Common myeloid progenitor, CD34-positive (primary cell): ENCODE measurements at regions not wholly inside any gene's neighbourhood (a gene's known extent, or its start where the extent isn't known, plus 50 kb on each side); places are given as distances from the start of the nearest gene placed in this dataset.

Source experiments
- CTCF ChIA-PET: fragments of 350-600 bp; sonication (Branson Sonifier 250); formaldehyde crosslinking; loops from one replicate; lab custom pipeline; 2021; ENCODE audit warnings: antibody characterized with exemption; lab: Charles Lee
- POLR2A ChIA-PET: fragments of 350-600 bp; sonication (Branson Sonifier 250); formaldehyde crosslinking; loops from one replicate; lab custom pipeline; 2021; ENCODE audit warnings: antibody characterized with exemption; lab: Charles Lee
- DNase-seq, 3 donors: peaks; one replicate each; pipeline versions ENCODE4 v3.0.0 to v3.0.0-alpha.2; 2013
- H3K27ac ChIP-seq, 2 experiments: 1 replicate in 1 of 2; 2 replicates in 1 of 2; pipeline ENCODE4 v1.7.0; 2013; ENCODE audit warnings: inconsistent platforms in 2 of 2, low read length in 2 of 2, mild to moderate bottlenecking in 2 of 2, low read depth in 1 of 2, moderate library complexity in 1 of 2; ENCODE audit not compliant: severe bottlenecking in 2 of 2, insufficient read depth in 1 of 2, poor library complexity in 1 of 2
- H3K27me3 ChIP-seq, 5 experiments: replicated peaks in 2 of 5; 1 replicate in 3 of 5; 2 replicates in 2 of 5; pipeline versions ENCODE4 v1.6.1 to v1.7.0; 2013; ENCODE audit warnings: low read length in 4 of 5, mild to moderate bottlenecking in 2 of 5, moderate library complexity in 2 of 5, inconsistent platforms in 1 of 5; ENCODE audit not compliant: insufficient read depth in 5 of 5, control insufficient read depth in 4 of 5
- H3K36me3 ChIP-seq, 4 experiments: 1 replicate in 2 of 4; 2 replicates in 2 of 4; pipeline versions ENCODE4 v1.6.1 to v1.7.0; 2013; ENCODE audit warnings: low read length in 3 of 4, control low read depth in 1 of 4, mild to moderate bottlenecking in 1 of 4; ENCODE audit not compliant: control insufficient read depth in 4 of 4, insufficient read depth in 4 of 4
- H3K4me1 ChIP-seq, 4 experiments: 1 replicate in 3 of 4; 2 replicates in 1 of 4; pipeline versions ENCODE4 v1.6.1 to v1.7.1; 2013; ENCODE audit warnings: low read length in 3 of 4, mild to moderate bottlenecking in 3 of 4, control low read depth in 1 of 4, inconsistent platforms in 1 of 4, moderate library complexity in 1 of 4; ENCODE audit not compliant: control insufficient read depth in 4 of 4, insufficient read depth in 4 of 4; ENCODE audit errors: control extremely low read depth in 1 of 4
- H3K4me3 ChIP-seq, 7 experiments: 1 replicate in 4 of 7; 2 replicates in 3 of 7; pipeline versions ENCODE4 v1.5.1 to v1.7.0; 2013; ENCODE audit warnings: mild to moderate bottlenecking in 7 of 7, low read length in 6 of 7, moderate library complexity in 6 of 7, inconsistent platforms in 2 of 7, low read depth in 2 of 7, control low read depth in 1 of 7; ENCODE audit not compliant: insufficient read depth in 4 of 7, control insufficient read depth in 1 of 7; ENCODE audit errors: extremely low read depth in 1 of 7
- H3K9me3 ChIP-seq, 5 experiments: 1 replicate in 4 of 5; 2 replicates in 1 of 5; pipeline versions ENCODE4 v1.6.1 to v1.7.1; 2013; ENCODE audit warnings: low read length in 4 of 5, mild to moderate bottlenecking in 2 of 5, inconsistent platforms in 1 of 5, low read depth in 1 of 5, moderate library complexity in 1 of 5; ENCODE audit not compliant: control insufficient read depth in 4 of 5, insufficient read depth in 2 of 5; ENCODE audit errors: control extremely low read depth in 1 of 5
- WGBS: methylation state at CpG from one replicate; pipeline ENCODE4 v1.1.5; 2013; ENCODE audit not compliant: insufficient coverage; 5-methylcytosine and 5-hydroxymethylcytosine counted together

- DNase-seq, result no peak
- ChIA-PET CTCF (interaction anchor here (0.6 kb wide), 1 partner anchor 21 kb away, joined by 3 read pairs; no protein-coding TSS in a partner anchor), POLR2A (no interaction called here)
- no peaks in the 10 kb centered on the region for H3K9me3 ChIP-seq
- H3K36me3 ChIP-seq, result no peaks in the 10 kb centered on the region
- no peaks in the 10 kb centered on the region for H3K27me3 ChIP-seq
- H3K27ac ChIP-seq, result no peak overlapping the region
- H3K4me3 ChIP-seq, result no peak overlapping the region
- peaks cover 0 to 8% (median 0%) of the 10 kb centered on the region in 4 experiments for H3K4me1 ChIP-seq
- no CpG with 5 or more reads among the region's 2 CpGs for WGBS
Observed at GRCh38 chr14:49954171-49954631, 61.3 kb downstream of the ARF6 start.

- Histone ChIP-seq H3K4me3 (no peak overlapping the region), H3K4me1 (peaks cover 0 to 8% (median 0%) of the 10 kb centered on the region in 4 experiments), H3K36me3 (no peaks in the 10 kb centered on the region), H3K27me3 (no peaks in the 10 kb centered on the region), H3K9me3 (no peaks in the 10 kb centered on the region), H3K27ac (no peak overlapping the region)
- ChIA-PET CTCF (no interaction called here), POLR2A (no interaction called here)
- DNase-seq, result no peak
Observed at GRCh38 chr14:49955024-49955423, 62.1 kb downstream of the ARF6 start.

- Histone ChIP-seq H3K4me1 (no peaks in the 10 kb centered on the region), H3K27me3 (no peaks in the 10 kb centered on the region), H3K9me3 (no peaks in the 10 kb centered on the region), H3K36me3 (no peaks in the 10 kb centered on the region), H3K27ac (no peak overlapping the region), H3K4me3 (no peak overlapping the region)
- POLR2A ChIA-PET, result no interaction called here
- CTCF ChIA-PET, result interaction anchor here (1.8 kb wide), 1 partner anchor 11 kb away, joined by 3 read pairs; no protein-coding TSS in a partner anchor
- WGBS, result 100% methylated on average over 5 of the region's 7 CpGs
- DNase-seq, result no peak
Observed at GRCh38 chr14:49957089-49957852, 64.4 kb downstream of the ARF6 start.

- DNase-seq, result no peak
- H3K4me3 ChIP-seq, result no peak overlapping the region
- H3K27ac ChIP-seq, result no peak overlapping the region
- no peaks in the 10 kb centered on the region for H3K27me3 ChIP-seq
- 90% methylated on average over 6 of the region's 9 CpGs for WGBS
- H3K36me3 ChIP-seq, result no peaks in the 10 kb centered on the region
- H3K4me1 ChIP-seq, result no peaks in the 10 kb centered on the region
- H3K9me3 ChIP-seq, result no peaks in the 10 kb centered on the region
- ChIA-PET POLR2A (interaction anchor here (0.6 to 1.1 kb wide), 2 partner anchors 37 to 61 kb away, joined by 4 to 5 read pairs; no protein-coding TSS in a partner anchor), CTCF (no interaction called here)
Observed at GRCh38 chr14:49959822-49960408, 67.0 kb downstream of the ARF6 start.

- H3K9me3 ChIP-seq, result no peaks in the 10 kb centered on the region
- ChIA-PET POLR2A (no interaction called here), CTCF (interaction anchor here (1.1 kb wide), 1 partner anchor 38 kb away, joined by 3 read pairs; no protein-coding TSS in a partner anchor)
- H3K4me3 ChIP-seq, result no peak overlapping the region
- H3K27me3 ChIP-seq, result no peaks in the 10 kb centered on the region
- H3K36me3 ChIP-seq, result no peaks in the 10 kb centered on the region
- WGBS, result 92% methylated on average over 6 of the region's 7 CpGs
- DNase-seq, result no peak
- H3K4me1 ChIP-seq, result no peaks in the 10 kb centered on the region
- no peak overlapping the region for H3K27ac ChIP-seq
Observed at GRCh38 chr14:49960453-49960852, 67.6 kb downstream of the ARF6 start.

GRCh38 chr14:49961270-49962222 is 68.7 kb downstream of the ARF6 start:
- Histone ChIP-seq H3K9me3 (no peaks in the 10 kb centered on the region), H3K36me3 (no peaks in the 10 kb centered on the region), H3K4me1 (peaks cover 0 to 3% (median 0%) of the 10 kb centered on the region in 4 experiments), H3K27ac (no peak overlapping the region), H3K27me3 (no peaks in the 10 kb centered on the region), H3K4me3 (no peak overlapping the region)
- no peak for DNase-seq
- WGBS, result over 99% methylated on average over 11 of the region's 13 CpGs
- ChIA-PET POLR2A (no interaction called here), CTCF (interaction anchor here (1.1 to 2.1 kb wide), 4 partner anchors 8 to 155 kb away, joined by 3 to 5 read pairs (median 3); partner anchors contain the start of gene VCPKMT)
